Smooth muscle cell (in vitro differentiated cells): ENCODE measurements at regions not wholly inside any gene's neighbourhood (a gene's known extent, or its start where the extent isn't known, plus 50 kb on each side); places are given as distances from the start of the nearest gene placed in this dataset.

Experiments
- DNase-seq: peaks from one replicate; lab custom pipeline; 2025; ENCODE audit not compliant: unreplicated experiment; lab: John Stamatoyannopoulos, UW
- H2AFZ ChIP-seq: fragments of 200-600 bp; sonication (generic); 2 replicates; pipeline ENCODE4 v1.6.0; 2016; ENCODE audit warnings: antibody characterized with exemption, low read depth, mild to moderate bottlenecking
- H3F3A ChIP-seq: fragments of 200-600 bp; sonication (generic); 2 replicates; pipeline ENCODE4 v1.6.0; 2017; ENCODE audit warnings: antibody characterized with exemption, low read depth
- H3K27ac ChIP-seq: fragments of 200-600 bp; sonication (generic); 2 replicates; pipeline ENCODE4 v1.5.1; 2016; ENCODE audit warnings: low read depth, mild to moderate bottlenecking
- H3K27me3 ChIP-seq: fragments of 200-600 bp; sonication (generic); 2 replicates; pipeline ENCODE4 v1.6.1; 2016; ENCODE audit warnings: low read depth, mild to moderate bottlenecking
- H3K36me3 ChIP-seq: fragments of 200-600 bp; sonication (generic); 2 replicates; pipeline ENCODE4 v1.5.1; 2016; ENCODE audit warnings: low read depth
- H3K4me1 ChIP-seq: fragments of 200-600 bp; sonication (generic); 2 replicates; pipeline ENCODE4 v1.5.1; 2016; ENCODE audit warnings: low read depth
- H3K4me2 ChIP-seq: fragments of 200-600 bp; sonication (generic); 2 replicates; pipeline ENCODE4 v1.6.0; 2016; ENCODE audit warnings: mild to moderate bottlenecking
- H3K4me3 ChIP-seq: fragments of 200-600 bp; sonication (generic); 2 replicates; pipeline ENCODE4 v1.5.1; 2016; ENCODE audit warnings: mild to moderate bottlenecking
- H3K79me2 ChIP-seq: fragments of 200-600 bp; sonication (generic); 2 replicates; pipeline ENCODE4 v1.6.0; 2016; ENCODE audit warnings: low read depth, mild to moderate bottlenecking
- H3K9ac ChIP-seq: fragments of 200-600 bp; sonication (generic); 2 replicates; pipeline ENCODE4 v1.6.0; 2016; ENCODE audit warnings: low read depth
- H3K9me3 ChIP-seq: fragments of 200-600 bp; sonication (generic); replicated peaks from 2 replicates; pipeline ENCODE4 v1.5.1; 2016; ENCODE audit warnings: low read depth
- H4K20me1 ChIP-seq: fragments of 200-600 bp; sonication (generic); 2 replicates; pipeline ENCODE4 v1.6.0; 2016; ENCODE audit warnings: low read depth
- WGBS: methylation state at CpG from one replicate; pipeline ENCODE4 v1.1.7; 2016; ENCODE audit warnings: low lambda C conversion rate; 5-methylcytosine and 5-hydroxymethylcytosine counted together
- TF ChIP-seq, protein P1 (sequence below): fragments of 200-600 bp; sonication (generic); IDR thresholded peaks from 2 replicates; pipeline ENCODE4 v1.5.1; 2017; ENCODE audit warnings: borderline replicate concordance, mild to moderate bottlenecking, antibody characterized with exemption; ENCODE audit not compliant: insufficient read depth, poor library complexity, severe bottlenecking

DNA sequence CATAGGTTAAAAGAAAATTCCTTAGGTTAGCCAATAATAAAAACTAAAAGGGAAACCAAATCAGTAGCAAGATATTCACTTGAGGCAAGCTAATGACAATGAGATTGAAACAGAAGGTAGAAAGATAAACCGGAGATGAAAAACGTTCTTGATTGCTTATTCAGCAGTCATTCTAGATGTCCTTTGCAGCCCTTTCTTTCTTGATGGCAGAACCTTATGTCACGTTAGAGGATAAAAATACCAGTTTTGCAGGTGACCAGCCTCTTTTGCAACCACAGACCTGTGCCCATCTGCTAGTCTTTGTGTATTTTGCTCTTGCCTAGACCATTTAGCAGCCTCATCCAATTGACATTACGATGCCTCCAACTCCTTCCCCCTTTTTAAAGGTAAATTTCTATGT is 337.8 kb downstream of the DMAC1 start:
- Histone ChIP-seq H3K4me3 (no peak overlapping the region), H3K27ac (no peak overlapping the region), H3K36me3 (no peaks in the 10 kb centered on the region), H3K79me2 (no peaks in the 10 kb centered on the region), H2AFZ (no peak overlapping the region), H3K9me3 (no peaks in the 10 kb centered on the region), H3K4me1 (no peaks in the 10 kb centered on the region), H3K4me2 (no peak overlapping the region), H3K27me3 (peaks cover 16% of the 10 kb centered on the region), H3K9ac (no peak overlapping the region), H3F3A (no peaks in the 10 kb centered on the region), H4K20me1 (no peaks in the 10 kb centered on the region)
- TF ChIP-seq, protein P1, sequence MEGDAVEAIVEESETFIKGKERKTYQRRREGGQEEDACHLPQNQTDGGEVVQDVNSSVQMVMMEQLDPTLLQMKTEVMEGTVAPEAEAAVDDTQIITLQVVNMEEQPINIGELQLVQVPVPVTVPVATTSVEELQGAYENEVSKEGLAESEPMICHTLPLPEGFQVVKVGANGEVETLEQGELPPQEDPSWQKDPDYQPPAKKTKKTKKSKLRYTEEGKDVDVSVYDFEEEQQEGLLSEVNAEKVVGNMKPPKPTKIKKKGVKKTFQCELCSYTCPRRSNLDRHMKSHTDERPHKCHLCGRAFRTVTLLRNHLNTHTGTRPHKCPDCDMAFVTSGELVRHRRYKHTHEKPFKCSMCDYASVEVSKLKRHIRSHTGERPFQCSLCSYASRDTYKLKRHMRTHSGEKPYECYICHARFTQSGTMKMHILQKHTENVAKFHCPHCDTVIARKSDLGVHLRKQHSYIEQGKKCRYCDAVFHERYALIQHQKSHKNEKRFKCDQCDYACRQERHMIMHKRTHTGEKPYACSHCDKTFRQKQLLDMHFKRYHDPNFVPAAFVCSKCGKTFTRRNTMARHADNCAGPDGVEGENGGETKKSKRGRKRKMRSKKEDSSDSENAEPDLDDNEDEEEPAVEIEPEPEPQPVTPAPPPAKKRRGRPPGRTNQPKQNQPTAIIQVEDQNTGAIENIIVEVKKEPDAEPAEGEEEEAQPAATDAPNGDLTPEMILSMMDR, result no peak
- DNase-seq, result no peak
- WGBS, result 86% methylated on average over 4 of the region's 4 CpGs

DNA sequence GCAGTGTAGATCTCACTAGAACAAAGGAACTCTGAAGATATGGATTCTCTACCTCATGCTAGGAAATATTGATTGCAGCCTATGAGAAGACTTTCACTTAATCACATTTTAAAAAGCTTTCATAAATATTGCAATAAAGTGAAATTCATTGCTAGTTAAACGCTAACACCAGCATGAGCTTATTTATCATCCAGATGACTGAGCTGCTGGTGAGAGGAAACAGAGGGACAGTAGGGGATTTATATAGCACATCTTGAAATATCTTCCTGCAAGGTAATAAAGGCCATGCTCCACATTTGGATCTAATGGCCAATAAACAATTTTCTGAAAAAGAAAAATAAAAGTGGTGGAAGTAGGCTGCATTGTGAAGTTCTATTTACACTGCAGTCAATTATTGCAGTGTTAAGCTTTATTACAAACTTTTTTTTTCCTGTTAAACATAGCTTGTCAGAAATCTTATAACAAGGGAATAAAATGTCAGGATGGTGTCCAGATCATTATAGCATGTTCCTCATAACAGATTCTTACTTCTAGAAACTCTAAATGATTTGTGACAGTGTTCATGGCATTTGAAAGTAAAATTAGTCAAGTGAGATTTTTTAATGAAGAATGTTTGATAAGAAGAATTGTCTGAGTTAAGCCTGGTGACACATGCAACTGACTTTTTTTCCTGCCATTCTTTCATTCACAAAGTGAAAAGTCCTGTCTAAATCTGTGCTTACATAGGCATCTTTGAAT is 342.6 kb downstream of the DMAC1 start:
- TF ChIP-seq, protein P1, result no peak
- no peaks in the 10 kb centered on the region for H3K9me3 ChIP-seq
- WGBS, result 47% methylated on average over 1 of the region's 1 CpG
- H3K27me3 ChIP-seq, result no peaks in the 10 kb centered on the region
- H3K4me1 ChIP-seq, result no peaks in the 10 kb centered on the region
- H3K79me2 ChIP-seq, result no peaks in the 10 kb centered on the region
- no peak for DNase-seq
- no peak overlapping the region for H3K27ac ChIP-seq
- H2AFZ ChIP-seq, result no peak overlapping the region
- H3F3A ChIP-seq, result no peaks in the 10 kb centered on the region
- H3K36me3 ChIP-seq, result no peaks in the 10 kb centered on the region
- H4K20me1 ChIP-seq, result no peaks in the 10 kb centered on the region
- no peak overlapping the region for H3K4me2 ChIP-seq
- no peak overlapping the region for H3K9ac ChIP-seq
- no peak overlapping the region for H3K4me3 ChIP-seq

DNA sequence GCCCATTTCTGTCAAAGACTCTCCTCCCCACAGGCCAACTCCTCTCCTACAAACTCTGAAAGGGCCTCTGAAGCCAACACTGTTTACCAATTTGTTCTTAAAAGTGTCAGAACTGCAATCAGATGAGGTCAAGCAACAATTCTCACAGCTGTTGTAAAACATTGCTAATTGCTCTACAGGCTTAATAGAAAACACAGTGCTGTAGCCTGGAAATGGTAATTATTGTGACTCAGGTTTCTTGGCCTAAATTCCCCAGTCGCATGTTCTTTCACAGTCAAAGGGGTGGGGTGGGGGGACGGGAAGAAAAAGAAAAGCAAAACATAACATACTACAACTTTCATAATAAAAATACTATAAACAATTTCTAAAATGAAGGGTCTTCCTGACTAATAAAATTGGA is 343.2 kb downstream of the DMAC1 start:
- Histone ChIP-seq H3K9ac (no peak overlapping the region), H3K27me3 (no peaks in the 10 kb centered on the region), H3K4me2 (no peak overlapping the region), H3K9me3 (no peaks in the 10 kb centered on the region), H3K4me1 (no peaks in the 10 kb centered on the region), H2AFZ (no peak overlapping the region), H3K27ac (no peak overlapping the region), H3K79me2 (no peaks in the 10 kb centered on the region), H3K36me3 (no peaks in the 10 kb centered on the region), H4K20me1 (no peaks in the 10 kb centered on the region), H3F3A (no peaks in the 10 kb centered on the region), H3K4me3 (no peak overlapping the region)
- DNase-seq, result no peak
- WGBS, result 38% methylated on average over 2 of the region's 2 CpGs
- TF ChIP-seq, protein P1, result no peak

DNA sequence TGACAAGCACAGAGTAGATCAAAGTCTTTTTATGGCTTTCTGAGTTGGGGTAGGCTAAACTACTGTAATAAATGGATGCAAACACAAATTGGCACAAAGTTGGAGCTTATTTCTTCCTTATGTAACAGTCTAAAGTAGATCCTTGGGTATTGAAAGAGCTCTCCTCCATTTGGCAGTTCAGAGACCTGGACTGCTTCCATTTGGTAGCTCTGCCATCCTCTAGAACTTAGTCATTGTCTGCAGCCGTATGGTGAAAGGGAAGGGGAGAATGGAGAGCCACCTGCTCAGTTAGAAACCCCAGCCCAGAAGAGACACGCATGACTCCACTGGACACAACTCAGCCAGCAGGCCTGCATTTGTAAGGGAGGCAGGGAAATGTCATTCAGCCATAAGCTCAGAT is 345.0 kb downstream of the DMAC1 start:
- Histone ChIP-seq H3F3A (no peaks in the 10 kb centered on the region), H3K9me3 (no peaks in the 10 kb centered on the region), H3K27me3 (no peaks in the 10 kb centered on the region), H3K79me2 (no peaks in the 10 kb centered on the region), H3K4me1 (no peaks in the 10 kb centered on the region), H2AFZ (no peak overlapping the region), H3K4me3 (no peak overlapping the region), H3K27ac (no peak overlapping the region), H3K9ac (no peak overlapping the region), H3K36me3 (no peaks in the 10 kb centered on the region), H3K4me2 (no peak overlapping the region), H4K20me1 (no peaks in the 10 kb centered on the region)
- no peak for DNase-seq
- WGBS, result 87% methylated on average over 2 of the region's 2 CpGs
- TF ChIP-seq, protein P1, result no peak
